Cerebellar cortex (tissue), 1 donor: ENCODE measurements at regions not wholly inside any gene's neighbourhood (a gene's known extent, or its start where the extent isn't known, plus 50 kb on each side); places are given as distances from the start of the nearest gene placed in this dataset.

Experiments
- DNase-seq: peaks from one replicate; pipeline ENCODE4 v3.0.0-alpha.2; 2015; ENCODE audit warnings: low spot score

DNA sequence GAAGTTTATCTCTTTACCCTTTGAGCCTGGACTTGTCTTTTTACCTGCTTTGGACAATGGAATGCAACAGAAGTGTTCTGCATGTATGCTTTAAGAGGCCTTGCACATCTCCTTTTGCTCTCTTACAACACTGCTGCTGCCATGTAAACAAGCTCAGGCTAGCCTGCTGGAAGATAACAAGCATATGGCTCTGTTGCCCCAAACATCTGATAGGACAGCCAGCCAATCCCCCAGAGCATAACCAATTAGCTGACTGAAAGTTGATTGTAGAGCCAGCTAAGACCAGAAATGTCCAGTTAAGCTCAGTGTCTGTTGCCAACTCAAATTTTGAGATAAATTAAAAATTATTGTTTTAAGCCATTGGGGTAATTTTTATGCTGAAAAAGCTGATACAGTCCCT is 510.6 kb upstream of the CNKSR2 start:
- DNase-seq: peak; percentile 67

DNA sequence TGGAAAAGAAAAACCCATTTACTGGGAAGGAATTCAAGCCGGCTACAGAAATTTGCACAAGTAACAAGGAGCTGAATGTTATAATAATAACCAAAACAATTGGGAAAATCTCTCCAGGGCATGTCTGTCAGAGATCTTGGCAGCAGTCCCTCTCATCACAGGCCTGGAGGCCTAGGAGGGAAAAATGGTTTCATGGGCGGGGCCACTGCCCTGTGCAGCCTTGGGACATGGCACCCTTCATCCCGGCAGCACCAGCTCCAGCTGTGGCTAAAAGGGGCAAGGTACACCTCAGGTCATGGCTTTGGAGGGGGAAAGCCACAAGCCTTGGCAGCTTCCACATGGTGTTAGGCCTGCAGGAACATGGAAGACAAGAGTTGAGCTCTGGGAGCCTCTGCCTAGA is 513.1 kb upstream of the CNKSR2 start:
- DNase-seq: no peak

- DNase-seq: no peak
Observed at GRCh38 chrX:20857746-20858145, 516.5 kb upstream of the CNKSR2 start.

- DNase-seq: no peak
Observed at GRCh38 chrX:20838477-20838876, 535.7 kb upstream of the CNKSR2 start.

GRCh38 chrX:20829665-20830491 is 544.3 kb upstream of the CNKSR2 start:
- peak; percentile 84 for DNase-seq

GRCh38 chrX:20825984-20826383 is 548.2 kb upstream of the CNKSR2 start:
- no peak for DNase-seq

DNA sequence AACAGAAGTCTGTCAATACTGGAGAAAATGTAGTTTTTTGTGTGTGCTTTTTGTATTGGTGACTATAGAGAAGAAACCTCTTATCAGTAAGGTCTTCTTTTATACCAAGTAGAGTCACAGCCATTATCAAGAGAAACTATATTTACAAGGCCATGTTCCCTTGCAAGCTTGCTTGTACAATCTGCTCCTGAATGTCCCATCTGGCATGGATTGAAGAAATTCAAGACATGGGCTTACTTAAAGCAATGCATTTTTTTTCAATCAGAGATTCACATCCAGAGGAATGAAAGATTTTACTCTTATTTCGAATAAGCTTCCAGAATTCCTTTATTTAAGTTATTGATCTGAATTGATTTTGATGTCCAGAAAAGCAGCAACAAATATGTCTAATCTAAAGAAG is 537.3 kb upstream of the RPS6KA3 start:
- peak; percentile 11 for DNase-seq

GRCh38 chrX:20802036-20802435 is 535.3 kb upstream of the RPS6KA3 start:
- no peak for DNase-seq

DNA sequence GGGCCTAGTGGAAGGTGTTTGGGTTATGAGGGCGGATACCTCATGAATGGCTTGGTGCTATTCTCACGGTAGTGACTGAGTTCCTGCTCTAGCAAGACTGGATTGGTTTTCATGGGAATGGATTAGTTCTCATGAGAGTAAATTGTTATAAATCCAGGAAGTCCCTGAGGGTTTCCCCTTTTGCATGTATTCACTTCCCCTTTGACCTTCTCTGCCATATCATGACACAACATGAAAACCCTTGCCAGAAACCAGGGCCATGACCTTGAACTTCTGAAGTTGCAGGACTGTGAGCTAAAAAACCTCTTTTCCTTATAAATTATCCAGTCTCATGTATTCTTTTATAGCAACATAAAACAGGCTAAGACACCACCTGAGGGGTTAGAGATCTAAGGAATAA is 529.7 kb upstream of the RPS6KA3 start:
- DNase-seq: no peak

DNA sequence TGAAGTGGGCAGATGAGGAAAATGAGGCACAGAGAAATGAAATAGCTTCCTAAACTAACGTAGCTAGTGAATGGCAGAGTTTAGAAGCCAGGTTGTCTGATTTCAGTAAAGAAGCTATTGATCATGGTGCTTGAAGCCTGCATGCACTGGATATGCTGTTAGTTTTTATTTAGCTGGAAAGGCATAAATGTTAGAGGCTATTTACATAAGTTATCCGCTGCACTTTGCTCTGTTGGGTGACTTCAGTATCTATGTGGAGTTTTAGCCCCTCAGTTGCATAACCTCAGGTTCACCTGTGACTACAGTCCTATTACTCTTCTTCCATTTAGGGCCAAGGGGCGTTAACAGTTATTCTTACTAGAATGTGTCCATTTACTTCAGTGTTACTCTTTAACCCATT is 522.4 kb upstream of the RPS6KA3 start:
- DNase-seq: no peak

- no peak for DNase-seq
Observed at GRCh38 chrX:20767346-20767745, 500.6 kb upstream of the RPS6KA3 start.

GRCh38 chrX:20756585-20756984 is 489.9 kb upstream of the RPS6KA3 start:
- DNase-seq: no peak

GRCh38 chrX:20753076-20753475 is 486.4 kb upstream of the RPS6KA3 start:
- DNase-seq: no peak

DNA sequence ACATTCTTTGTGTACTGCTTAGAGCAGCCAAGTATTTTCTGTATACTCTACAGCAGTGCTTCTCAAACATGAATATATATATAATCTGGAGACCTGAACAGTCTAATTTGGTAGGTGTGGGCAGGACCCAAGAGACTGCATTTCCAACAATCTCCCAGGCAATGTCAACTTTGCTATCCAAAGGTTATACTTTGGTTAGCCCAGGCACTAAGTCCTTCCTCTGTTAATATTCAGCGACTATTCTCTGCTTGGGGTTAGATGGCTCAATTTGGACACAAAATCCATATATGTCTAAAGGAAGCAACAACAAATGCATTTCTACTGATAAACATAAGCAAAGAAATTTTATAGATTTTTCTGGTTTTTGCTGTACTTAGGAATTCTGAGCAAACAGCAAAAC is 480.0 kb upstream of the RPS6KA3 start:
- no peak for DNase-seq

GRCh38 chrX:20743046-20743445 is 476.3 kb upstream of the RPS6KA3 start:
- DNase-seq: no peak

- peak; percentile 66 for DNase-seq
Observed at GRCh38 chrX:20742106-20742505, 475.4 kb upstream of the RPS6KA3 start.

DNA sequence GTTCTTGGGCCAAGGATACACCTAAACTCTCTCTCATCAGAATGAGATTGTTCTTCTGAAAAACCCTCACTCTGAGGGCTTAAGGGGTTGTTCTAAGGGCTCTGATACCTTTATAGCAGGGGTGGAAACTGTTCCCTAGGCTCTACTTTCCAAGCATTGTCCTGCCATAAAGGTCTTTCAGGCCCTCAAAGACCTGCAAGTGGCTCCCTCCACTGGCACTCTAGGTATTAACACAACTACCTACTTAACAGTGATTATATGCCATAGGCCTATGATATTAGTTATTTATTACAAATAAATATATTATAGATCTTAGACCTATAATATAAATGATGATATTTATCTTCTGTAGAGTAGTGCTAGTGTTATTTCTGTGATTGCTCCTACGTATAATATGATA is 473.7 kb upstream of the RPS6KA3 start:
- DNase-seq: no peak

DNA sequence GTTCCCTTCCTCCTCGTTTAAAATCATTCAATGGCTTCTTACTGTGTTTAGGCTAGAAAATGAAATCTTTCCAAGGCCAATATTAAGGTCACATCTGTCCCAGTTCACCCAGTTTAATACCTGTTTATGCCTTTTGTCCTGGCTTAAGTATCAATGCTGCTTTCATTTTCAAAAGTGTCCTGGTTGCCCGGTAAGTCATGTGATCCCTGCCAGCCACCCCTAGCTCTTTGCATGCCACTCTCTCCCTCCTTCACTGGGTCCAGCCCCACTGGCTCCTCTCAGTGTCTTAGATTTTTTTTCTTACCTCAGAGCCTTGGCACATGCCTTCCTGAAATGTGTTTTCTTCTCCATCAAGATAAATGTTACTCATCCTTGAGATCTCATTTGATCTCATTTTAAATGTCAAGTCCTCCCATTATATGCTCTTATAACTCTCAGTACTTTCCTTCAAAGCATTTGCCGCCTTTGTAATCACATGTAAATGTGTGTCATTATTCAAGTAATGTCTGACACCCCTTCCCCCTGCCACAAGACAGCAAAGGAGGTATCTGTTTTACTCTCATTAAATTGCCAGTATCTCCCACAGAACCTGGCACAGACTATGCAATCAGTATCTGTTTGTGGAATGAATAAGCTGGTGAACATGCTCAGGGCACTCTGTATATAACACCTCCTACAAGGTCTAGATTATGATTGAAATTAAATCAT is 472.5 kb upstream of the RPS6KA3 start:
- DNase-seq: no peak

DNA sequence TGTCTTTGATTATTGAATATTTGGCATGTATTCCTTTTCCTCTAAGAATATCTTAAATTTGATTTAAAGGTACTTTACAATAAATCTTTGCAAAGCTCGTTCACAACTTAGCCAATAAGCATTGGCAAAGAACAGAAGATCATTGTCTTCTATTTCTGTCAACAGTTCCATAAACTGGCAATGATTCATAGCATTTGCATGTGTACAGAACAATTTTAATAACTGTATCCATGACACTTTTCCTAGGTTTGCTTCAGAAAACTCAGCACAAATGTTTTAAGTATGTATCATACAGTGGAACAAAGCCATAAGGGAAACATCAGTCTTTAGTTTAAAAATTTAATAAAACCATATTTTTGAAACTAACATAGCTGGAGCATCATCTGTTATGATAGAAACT is 462.7 kb upstream of the RPS6KA3 start:
- DNase-seq: no peak

DNA sequence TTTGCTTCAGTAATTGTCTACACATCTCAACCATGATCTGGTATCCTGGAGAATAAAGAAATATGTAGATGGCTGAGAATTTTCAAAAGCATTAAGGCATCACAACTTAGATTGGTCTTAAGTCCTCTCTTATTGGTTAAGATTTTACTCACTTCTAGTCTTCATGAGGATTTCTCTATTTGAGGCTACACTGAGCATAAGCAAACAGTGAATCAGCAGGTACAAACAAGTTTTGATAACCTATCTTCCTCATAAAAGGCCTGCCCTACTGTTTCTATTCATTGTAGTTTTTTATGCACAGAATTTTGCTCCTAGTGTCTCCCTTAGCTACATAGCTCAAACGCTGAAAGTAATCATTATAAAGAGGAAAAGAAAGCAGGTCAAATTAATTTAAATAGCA is 460.7 kb upstream of the RPS6KA3 start:
- DNase-seq: no peak

DNA sequence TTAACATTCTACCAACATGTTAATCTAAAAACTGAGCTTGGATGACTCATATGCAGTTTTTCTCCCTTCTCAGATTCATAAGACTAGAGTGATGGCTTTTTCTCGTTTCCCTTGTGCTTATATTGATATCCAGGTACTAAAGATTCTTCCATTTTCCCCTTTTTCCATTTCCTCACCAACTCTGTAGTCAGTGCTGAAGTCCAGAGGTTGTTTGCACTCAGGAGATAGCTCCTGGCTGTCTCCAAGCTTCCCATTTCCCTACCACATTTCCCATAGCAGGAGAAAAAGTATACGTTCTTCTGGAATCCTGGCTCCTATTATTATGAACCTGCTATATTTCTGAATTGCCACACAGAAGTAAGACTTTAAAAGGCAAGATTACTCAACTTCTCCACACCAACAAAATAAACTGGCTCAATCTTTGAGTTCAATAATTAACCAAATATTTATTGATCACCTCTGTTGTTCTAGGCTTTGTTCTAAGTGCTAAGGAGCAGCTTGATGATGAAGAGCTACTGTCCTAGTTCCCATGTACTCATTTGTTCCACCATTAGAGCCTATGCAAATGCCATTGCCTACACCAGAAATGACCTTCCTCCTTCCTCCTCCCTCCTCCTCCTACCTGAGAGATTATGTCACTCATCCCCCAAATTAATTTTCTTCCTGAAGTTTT is 454.4 kb upstream of the RPS6KA3 start:
- no peak for DNase-seq

- no peak for DNase-seq
Observed at GRCh38 chrX:20718592-20719380, 452.1 kb upstream of the RPS6KA3 start.
